ENCODE measurements at regions not wholly inside any gene's neighbourhood (a gene's known extent, or its start where the extent isn't known, plus 50 kb on each side); places are given as distances from the start of the nearest gene placed in this dataset.

DNA sequence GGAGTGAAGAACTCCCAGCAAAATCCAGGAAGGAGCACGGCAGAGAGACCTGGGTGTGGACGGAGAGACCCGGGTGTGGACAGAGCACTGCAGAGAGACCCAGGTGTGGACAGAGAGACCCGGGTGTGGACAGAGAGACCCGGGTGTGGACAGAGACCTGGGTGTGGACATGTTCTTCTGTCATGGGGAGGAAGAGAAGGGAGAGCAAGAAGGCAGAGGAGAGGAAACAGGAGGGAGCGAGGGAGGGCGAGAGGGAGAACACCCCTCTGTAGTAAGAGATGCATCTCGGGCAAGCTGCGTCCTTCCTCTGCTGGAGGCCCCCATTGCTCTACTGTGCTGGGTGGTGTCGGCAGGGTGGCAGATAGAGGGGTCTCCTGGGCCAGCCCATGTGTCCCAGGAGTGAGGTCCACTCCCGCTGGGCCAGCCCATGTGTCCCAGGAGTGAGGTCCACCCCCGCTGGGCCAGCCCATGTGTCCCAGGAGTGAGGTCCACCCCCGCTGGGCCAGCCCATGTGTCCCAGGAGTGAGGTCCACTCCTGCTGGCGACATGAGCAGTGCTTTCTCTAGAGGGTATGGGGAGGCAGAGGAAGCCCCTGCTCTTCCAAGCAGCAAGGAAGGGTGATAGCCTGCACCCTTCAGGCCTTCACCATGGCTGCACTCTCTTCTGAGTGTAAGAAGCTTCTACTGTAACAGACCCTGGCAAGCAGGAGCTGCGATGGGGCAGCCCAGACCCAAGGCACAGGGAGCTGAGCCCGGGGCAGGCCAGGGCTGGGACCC is 934.2 kb downstream of the BRD1 start:
- H3K4me3 ChIP-seq = no peak overlapping the region
- Mint-ChIP-seq H3K4me3 (no peak overlapping the region), H3K27me3 (ENCODE audit: insufficient read depth, low read depth, poor library complexity) (peaks cover 8% of the 10 kb centered on the region), H3K36me3 (ENCODE audit: low read depth) (no peaks in the 10 kb centered on the region), H3K4me1 (no peaks in the 10 kb centered on the region), H3K27ac (no peak overlapping the region), H3K9me3 (no peaks in the 10 kb centered on the region)
- ATAC-seq = peak; percentile 67
- no peaks in the 10 kb centered on the region for H3K79me2 ChIP-seq (replicated peaks; ENCODE audit: insufficient read depth)
- no peak overlapping the region for H3K27ac ChIP-seq (ENCODE audit: low read depth)
- no peaks in the 10 kb centered on the region for H3K36me3 ChIP-seq (ENCODE audit: insufficient read depth)
- no peak for DNase-seq (ENCODE audit: low spot score)
- no peak overlapping the region for H3K4me2 ChIP-seq
- no peaks in the 10 kb centered on the region for H4K20me1 ChIP-seq (replicated peaks; ENCODE audit: insufficient read depth)
- TF ChIP-seq ZNF331 (CRISPR knock-in tag; IDR thresholded peaks at IDR 0.05; ENCODE audit: low read depth) (no peak), POLR2AphosphoS5 (IDR thresholded peaks at IDR 0.05; ENCODE audit: low read depth) (no peak), EZH2 (IDR thresholded peaks at IDR 0.05; ENCODE audit: low read depth, unreplicated experiment) (no peak), JUNB (IDR thresholded peaks at IDR 0.05; ENCODE audit: unreplicated experiment) (no peak), EZH2phosphoT487 (IDR thresholded peaks at IDR 0.05; ENCODE audit: unreplicated experiment) (no peak), CREB1 (CRISPR knock-in tag; IDR thresholded peaks at IDR 0.05; ENCODE audit: low read depth) (no peak), ZNF114 (CRISPR knock-in tag; IDR thresholded peaks at IDR 0.05) (no peak), STAT1 (IDR thresholded peaks at IDR 0.05; ENCODE audit: unreplicated experiment) (no peak)
- TF ChIP-seq, protein P1, sequence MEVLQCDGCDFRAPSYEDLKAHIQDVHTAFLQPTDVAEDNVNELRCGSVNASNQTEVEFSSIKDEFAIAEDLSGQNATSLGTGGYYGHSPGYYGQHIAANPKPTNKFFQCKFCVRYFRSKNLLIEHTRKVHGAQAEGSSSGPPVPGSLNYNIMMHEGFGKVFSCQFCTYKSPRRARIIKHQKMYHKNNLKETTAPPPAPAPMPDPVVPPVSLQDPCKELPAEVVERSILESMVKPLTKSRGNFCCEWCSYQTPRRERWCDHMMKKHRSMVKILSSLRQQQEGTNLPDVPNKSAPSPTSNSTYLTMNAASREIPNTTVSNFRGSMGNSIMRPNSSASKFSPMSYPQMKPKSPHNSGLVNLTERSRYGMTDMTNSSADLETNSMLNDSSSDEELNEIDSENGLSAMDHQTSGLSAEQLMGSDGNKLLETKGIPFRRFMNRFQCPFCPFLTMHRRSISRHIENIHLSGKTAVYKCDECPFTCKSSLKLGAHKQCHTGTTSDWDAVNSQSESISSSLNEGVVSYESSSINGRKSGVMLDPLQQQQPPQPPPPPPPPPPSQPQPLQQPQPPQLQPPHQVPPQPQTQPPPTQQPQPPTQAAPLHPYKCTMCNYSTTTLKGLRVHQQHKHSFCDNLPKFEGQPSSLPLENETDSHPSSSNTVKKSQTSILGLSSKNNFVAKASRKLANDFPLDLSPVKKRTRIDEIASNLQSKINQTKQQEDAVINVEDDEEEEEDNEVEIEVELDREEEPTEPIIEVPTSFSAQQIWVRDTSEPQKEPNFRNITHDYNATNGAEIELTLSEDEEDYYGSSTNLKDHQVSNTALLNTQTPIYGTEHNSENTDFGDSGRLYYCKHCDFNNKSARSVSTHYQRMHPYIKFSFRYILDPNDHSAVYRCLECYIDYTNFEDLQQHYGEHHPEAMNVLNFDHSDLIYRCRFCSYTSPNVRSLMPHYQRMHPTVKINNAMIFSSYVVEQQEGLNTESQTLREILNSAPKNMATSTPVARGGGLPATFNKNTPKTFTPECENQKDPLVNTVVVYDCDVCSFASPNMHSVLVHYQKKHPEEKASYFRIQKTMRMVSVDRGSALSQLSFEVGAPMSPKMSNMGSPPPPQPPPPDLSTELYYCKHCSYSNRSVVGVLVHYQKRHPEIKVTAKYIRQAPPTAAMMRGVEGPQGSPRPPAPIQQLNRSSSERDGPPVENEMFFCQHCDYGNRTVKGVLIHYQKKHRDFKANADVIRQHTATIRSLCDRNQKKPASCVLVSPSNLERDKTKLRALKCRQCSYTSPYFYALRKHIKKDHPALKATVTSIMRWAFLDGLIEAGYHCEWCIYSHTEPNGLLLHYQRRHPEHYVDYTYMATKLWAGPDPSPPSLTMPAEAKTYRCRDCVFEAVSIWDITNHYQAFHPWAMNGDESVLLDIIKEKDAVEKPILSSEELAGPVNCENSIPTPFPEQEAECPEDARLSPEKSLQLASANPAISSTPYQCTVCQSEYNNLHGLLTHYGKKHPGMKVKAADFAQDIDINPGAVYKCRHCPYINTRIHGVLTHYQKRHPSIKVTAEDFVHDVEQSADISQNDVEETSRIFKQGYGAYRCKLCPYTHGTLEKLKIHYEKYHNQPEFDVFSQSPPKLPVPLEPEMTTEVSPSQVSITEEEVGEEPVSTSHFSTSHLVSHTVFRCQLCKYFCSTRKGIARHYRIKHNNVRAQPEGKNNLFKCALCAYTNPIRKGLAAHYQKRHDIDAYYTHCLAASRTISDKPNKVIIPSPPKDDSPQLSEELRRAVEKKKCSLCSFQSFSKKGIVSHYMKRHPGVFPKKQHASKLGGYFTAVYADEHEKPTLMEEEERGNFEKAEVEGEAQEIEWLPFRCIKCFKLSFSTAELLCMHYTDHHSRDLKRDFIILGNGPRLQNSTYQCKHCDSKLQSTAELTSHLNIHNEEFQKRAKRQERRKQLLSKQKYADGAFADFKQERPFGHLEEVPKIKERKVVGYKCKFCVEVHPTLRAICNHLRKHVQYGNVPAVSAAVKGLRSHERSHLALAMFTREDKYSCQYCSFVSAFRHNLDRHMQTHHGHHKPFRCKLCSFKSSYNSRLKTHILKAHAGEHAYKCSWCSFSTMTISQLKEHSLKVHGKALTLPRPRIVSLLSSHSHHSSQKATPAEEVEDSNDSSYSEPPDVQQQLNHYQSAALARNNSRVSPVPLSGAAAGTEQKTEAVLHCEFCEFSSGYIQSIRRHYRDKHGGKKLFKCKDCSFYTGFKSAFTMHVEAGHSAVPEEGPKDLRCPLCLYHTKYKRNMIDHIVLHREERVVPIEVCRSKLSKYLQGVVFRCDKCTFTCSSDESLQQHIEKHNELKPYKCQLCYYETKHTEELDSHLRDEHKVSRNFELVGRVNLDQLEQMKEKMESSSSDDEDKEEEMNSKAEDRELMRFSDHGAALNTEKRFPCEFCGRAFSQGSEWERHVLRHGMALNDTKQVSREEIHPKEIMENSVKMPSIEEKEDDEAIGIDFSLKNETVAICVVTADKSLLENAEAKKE (CRISPR knock-in tag; IDR thresholded peaks at IDR 0.05) = no peak
- TF ChIP-seq, protein P2, sequence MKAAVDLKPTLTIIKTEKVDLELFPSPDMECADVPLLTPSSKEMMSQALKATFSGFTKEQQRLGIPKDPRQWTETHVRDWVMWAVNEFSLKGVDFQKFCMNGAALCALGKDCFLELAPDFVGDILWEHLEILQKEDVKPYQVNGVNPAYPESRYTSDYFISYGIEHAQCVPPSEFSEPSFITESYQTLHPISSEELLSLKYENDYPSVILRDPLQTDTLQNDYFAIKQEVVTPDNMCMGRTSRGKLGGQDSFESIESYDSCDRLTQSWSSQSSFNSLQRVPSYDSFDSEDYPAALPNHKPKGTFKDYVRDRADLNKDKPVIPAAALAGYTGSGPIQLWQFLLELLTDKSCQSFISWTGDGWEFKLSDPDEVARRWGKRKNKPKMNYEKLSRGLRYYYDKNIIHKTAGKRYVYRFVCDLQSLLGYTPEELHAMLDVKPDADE (IDR thresholded peaks at IDR 0.05) = no peak
- TF ChIP-seq, protein P3, sequence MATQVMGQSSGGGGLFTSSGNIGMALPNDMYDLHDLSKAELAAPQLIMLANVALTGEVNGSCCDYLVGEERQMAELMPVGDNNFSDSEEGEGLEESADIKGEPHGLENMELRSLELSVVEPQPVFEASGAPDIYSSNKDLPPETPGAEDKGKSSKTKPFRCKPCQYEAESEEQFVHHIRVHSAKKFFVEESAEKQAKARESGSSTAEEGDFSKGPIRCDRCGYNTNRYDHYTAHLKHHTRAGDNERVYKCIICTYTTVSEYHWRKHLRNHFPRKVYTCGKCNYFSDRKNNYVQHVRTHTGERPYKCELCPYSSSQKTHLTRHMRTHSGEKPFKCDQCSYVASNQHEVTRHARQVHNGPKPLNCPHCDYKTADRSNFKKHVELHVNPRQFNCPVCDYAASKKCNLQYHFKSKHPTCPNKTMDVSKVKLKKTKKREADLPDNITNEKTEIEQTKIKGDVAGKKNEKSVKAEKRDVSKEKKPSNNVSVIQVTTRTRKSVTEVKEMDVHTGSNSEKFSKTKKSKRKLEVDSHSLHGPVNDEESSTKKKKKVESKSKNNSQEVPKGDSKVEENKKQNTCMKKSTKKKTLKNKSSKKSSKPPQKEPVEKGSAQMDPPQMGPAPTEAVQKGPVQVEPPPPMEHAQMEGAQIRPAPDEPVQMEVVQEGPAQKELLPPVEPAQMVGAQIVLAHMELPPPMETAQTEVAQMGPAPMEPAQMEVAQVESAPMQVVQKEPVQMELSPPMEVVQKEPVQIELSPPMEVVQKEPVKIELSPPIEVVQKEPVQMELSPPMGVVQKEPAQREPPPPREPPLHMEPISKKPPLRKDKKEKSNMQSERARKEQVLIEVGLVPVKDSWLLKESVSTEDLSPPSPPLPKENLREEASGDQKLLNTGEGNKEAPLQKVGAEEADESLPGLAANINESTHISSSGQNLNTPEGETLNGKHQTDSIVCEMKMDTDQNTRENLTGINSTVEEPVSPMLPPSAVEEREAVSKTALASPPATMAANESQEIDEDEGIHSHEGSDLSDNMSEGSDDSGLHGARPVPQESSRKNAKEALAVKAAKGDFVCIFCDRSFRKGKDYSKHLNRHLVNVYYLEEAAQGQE (IDR thresholded peaks at IDR 0.05; ENCODE audit: unreplicated experiment) = no peak
- no peaks in the 10 kb centered on the region for H3K27me3 ChIP-seq (ENCODE audit: insufficient read depth)
- H3F3A ChIP-seq (replicated peaks; ENCODE audit: low read depth) = no peaks in the 10 kb centered on the region
- no peaks in the 10 kb centered on the region for H3K4me1 ChIP-seq (ENCODE audit: insufficient read depth)
- H3K9me2 ChIP-seq (ENCODE audit: insufficient read depth) = no peaks in the 10 kb centered on the region
- no peak overlapping the region for H2AFZ ChIP-seq

Measured in GM23338 (cell line).